Mesenchymal stem cell (in vitro differentiated cells and primary cell): ENCODE measurements at regions not wholly inside any gene's neighbourhood (a gene's known extent, or its start where the extent isn't known, plus 50 kb on each side); places are given as distances from the start of the nearest gene placed in this dataset.
"Not testable (repeated sequence)": the region's sequence is repeated elsewhere in the genome, so short reads cannot be mapped to it uniquely, and the experiment has no call there.

ENCODE experiments used
- DNase-seq: peaks from one replicate; pipeline ENCODE4 v3.0.0-alpha.2; 2013
- H2AFZ ChIP-seq: one replicate; pipeline ENCODE4 v1.6.1; 2013; ENCODE audit warnings: low read depth, mild to moderate bottlenecking, control low read depth, inconsistent platforms, low read length, moderate library complexity
- H2AK5ac ChIP-seq: 2 replicates; pipeline ENCODE4 v1.6.1; 2013; ENCODE audit warnings: low read length, moderate library complexity, mild to moderate bottlenecking, inconsistent platforms; ENCODE audit not compliant: severe bottlenecking
- H2BK120ac ChIP-seq: one replicate; pipeline ENCODE4 v1.6.1; 2013; ENCODE audit warnings: low read depth, mild to moderate bottlenecking, inconsistent platforms, low read length, moderate library complexity
- H2BK12ac ChIP-seq, 2 experiments: one replicate each; pipeline ENCODE4 v1.6.1; 2013; ENCODE audit warnings: inconsistent platforms in 2 of 2, low read length in 2 of 2, mild to moderate bottlenecking in 2 of 2, moderate library complexity in 2 of 2, control low read depth in 1 of 2
- H2BK15ac ChIP-seq: one replicate; pipeline ENCODE4 v1.6.1; 2013; ENCODE audit warnings: mild to moderate bottlenecking, low read depth, inconsistent platforms; ENCODE audit not compliant: poor library complexity, severe bottlenecking
- H2BK5ac ChIP-seq: 2 replicates; pipeline ENCODE4 v1.6.1; 2013; ENCODE audit warnings: low read depth, mild to moderate bottlenecking, low read length, control low read depth, inconsistent platforms; ENCODE audit not compliant: poor library complexity, severe bottlenecking
- H3K14ac ChIP-seq, 2 experiments: one replicate each; pipeline ENCODE4 v1.6.1; 2013; ENCODE audit warnings: inconsistent platforms in 2 of 2, low read length in 2 of 2, control low read depth in 1 of 2, mild to moderate bottlenecking in 1 of 2, moderate library complexity in 1 of 2
- H3K18ac ChIP-seq, 2 experiments: one replicate each; pipeline ENCODE4 v1.6.1; 2013; ENCODE audit warnings: inconsistent platforms in 2 of 2, low read length in 2 of 2, control low read depth in 1 of 2, low read depth in 1 of 2, mild to moderate bottlenecking in 1 of 2
- H3K23ac ChIP-seq, 2 experiments: one replicate each; pipeline ENCODE4 v1.6.1; 2013; ENCODE audit warnings: inconsistent platforms in 2 of 2, low read length in 2 of 2, mild to moderate bottlenecking in 2 of 2, moderate library complexity in 2 of 2, control low read depth in 1 of 2
- H3K27ac ChIP-seq: 2 replicates; pipeline ENCODE4 v1.5.1; 2013; ENCODE audit warnings: mild to moderate bottlenecking, moderate library complexity, low read length, control low read depth, inconsistent platforms; ENCODE audit not compliant: poor library complexity, severe bottlenecking
- H3K27me3 ChIP-seq, 2 experiments: 2 replicates each; pipeline versions ENCODE4 v1.6.1 to v1.7.0; 2013; ENCODE audit warnings: low read length in 2 of 2, mild to moderate bottlenecking in 2 of 2, moderate library complexity in 2 of 2, control low read depth in 1 of 2, inconsistent platforms in 1 of 2; ENCODE audit not compliant: control insufficient read depth in 1 of 2, insufficient read depth in 1 of 2
- H3K36me3 ChIP-seq, 2 experiments: 2 replicates each; pipeline versions ENCODE4 v1.6.1 to v1.7.0; 2013; ENCODE audit warnings: low read length in 2 of 2, control low read depth in 1 of 2, inconsistent platforms in 1 of 2, low read depth in 1 of 2, mild to moderate bottlenecking in 1 of 2; ENCODE audit not compliant: insufficient read depth in 2 of 2, control insufficient read depth in 1 of 2
- H3K4ac ChIP-seq, 2 experiments: one replicate each; pipeline ENCODE4 v1.6.1; 2013; ENCODE audit warnings: inconsistent platforms in 2 of 2, low read length in 2 of 2, mild to moderate bottlenecking in 2 of 2, moderate library complexity in 2 of 2, control low read depth in 1 of 2, low read depth in 1 of 2
- H3K4me1 ChIP-seq: 2 replicates; pipeline ENCODE4 v1.6.1; 2013; ENCODE audit warnings: low read depth, low read length, control low read depth; ENCODE audit not compliant: control insufficient read depth, insufficient read depth
- H3K4me2 ChIP-seq: 2 replicates; pipeline ENCODE4 v1.6.1; 2013; ENCODE audit warnings: low read length, mild to moderate bottlenecking, inconsistent platforms; ENCODE audit not compliant: poor library complexity, severe bottlenecking
- H3K4me3 ChIP-seq, 2 experiments: 2 replicates each; pipeline versions ENCODE4 v1.5.1 to v1.7.0; 2013; ENCODE audit warnings: low read length in 2 of 2, mild to moderate bottlenecking in 2 of 2, control low read depth in 1 of 2, low read depth in 1 of 2; ENCODE audit not compliant: insufficient read depth in 1 of 2
- H3K79me1 ChIP-seq: replicated peaks from 2 replicates; pipeline ENCODE4 v1.6.1; 2013; ENCODE audit warnings: mild to moderate bottlenecking, control low read depth, low read length, inconsistent platforms; ENCODE audit not compliant: poor library complexity, severe bottlenecking
- H3K9ac ChIP-seq: 2 replicates; pipeline ENCODE4 v1.7.0; 2013; ENCODE audit warnings: mild to moderate bottlenecking, low read length, moderate library complexity
- H3K9me3 ChIP-seq: 2 replicates; pipeline ENCODE4 v1.7.0; 2013; ENCODE audit warnings: mild to moderate bottlenecking, low read length; ENCODE audit not compliant: control insufficient read depth
- H4K8ac ChIP-seq: one replicate; pipeline ENCODE4 v1.6.1; 2013; ENCODE audit warnings: inconsistent platforms, mild to moderate bottlenecking, low read length, moderate library complexity
- H4K91ac ChIP-seq: one replicate; pipeline ENCODE4 v1.6.1; 2013; ENCODE audit warnings: mild to moderate bottlenecking, low read length, inconsistent platforms
- WGBS: methylation state at CpG from one replicate; pipeline ENCODE4 v1.1.7; 2013; ENCODE audit warnings: mixed read lengths; 5-methylcytosine and 5-hydroxymethylcytosine counted together

GRCh38 chr2:107743274-107743673 lies 83.4 kb upstream of the RGPD4 start:
- Histone ChIP-seq H3K9me3 (no peaks in the 10 kb centered on the region), H3K36me3 (no peaks in the 10 kb centered on the region), H2BK15ac (no peak overlapping the region), H3K27me3 (no peaks in the 10 kb centered on the region), H3K4me2 (no peak overlapping the region), H3K14ac (no peak overlapping the region), H2AFZ (no peak overlapping the region), H2BK12ac (no peak overlapping the region), H2AK5ac (no peak overlapping the region), H3K4me1 (peaks cover 1% of the 10 kb centered on the region), H3K79me1 (no peaks in the 10 kb centered on the region), H3K9ac (no peak overlapping the region), H3K4me3 (no peak overlapping the region), H3K18ac (no peak overlapping the region), H2BK120ac (no peak overlapping the region), H4K91ac (no peak overlapping the region), H3K27ac (no peak overlapping the region), H3K4ac (no peak overlapping the region), H2BK5ac (no peak overlapping the region), H4K8ac (no peak overlapping the region), H3K23ac (no peak overlapping the region)
- DNase-seq, result no peak
- WGBS, result 87% methylated on average over 3 of the region's 5 CpGs

GRCh38 chr2:107745100-107745499 lies 81.6 kb upstream of the RGPD4 start:
- no peak overlapping the region for H3K27ac ChIP-seq
- no peak overlapping the region for H3K4ac ChIP-seq
- no peak overlapping the region for H2BK12ac ChIP-seq
- H2BK5ac ChIP-seq, result no peak overlapping the region
- H3K4me2 ChIP-seq, result no peak overlapping the region
- H2AK5ac ChIP-seq, result no peak overlapping the region
- no peak overlapping the region for H3K9ac ChIP-seq
- no peak overlapping the region for H3K14ac ChIP-seq
- peaks cover 1% of the 10 kb centered on the region for H3K4me1 ChIP-seq
- no peaks in the 10 kb centered on the region for H3K79me1 ChIP-seq
- no peak overlapping the region for H2AFZ ChIP-seq
- H3K9me3 ChIP-seq, result no peaks in the 10 kb centered on the region
- no peak overlapping the region for H3K4me3 ChIP-seq
- no peak for DNase-seq
- no peak overlapping the region for H3K23ac ChIP-seq
- H4K91ac ChIP-seq, result no peak overlapping the region
- H3K36me3 ChIP-seq, result no peaks in the 10 kb centered on the region
- H3K27me3 ChIP-seq, result no peaks in the 10 kb centered on the region
- 82% methylated on average over 3 of the region's 3 CpGs for WGBS
- H3K18ac ChIP-seq, result no peak overlapping the region
- H2BK15ac ChIP-seq, result no peak overlapping the region
- H2BK120ac ChIP-seq, result no peak overlapping the region
- H4K8ac ChIP-seq, result no peak overlapping the region

GRCh38 chr2:107746552-107747198 lies 80.0 kb upstream of the RGPD4 start:
- not testable (repeated sequence) for H3K23ac ChIP-seq, H2AFZ ChIP-seq, H3K4me2 ChIP-seq, H3K36me3 ChIP-seq, H3K4ac ChIP-seq, DNase-seq, H2AK5ac ChIP-seq, H2BK120ac ChIP-seq, H3K4me3 ChIP-seq, H3K18ac ChIP-seq, H2BK5ac ChIP-seq, H2BK12ac ChIP-seq, H3K4me1 ChIP-seq, H4K91ac ChIP-seq, H2BK15ac ChIP-seq, H3K9ac ChIP-seq, H3K9me3 ChIP-seq, H4K8ac ChIP-seq, H3K79me1 ChIP-seq, H3K27ac ChIP-seq, H3K14ac ChIP-seq, H3K27me3 ChIP-seq
- 85% methylated on average over 11 of the region's 13 CpGs for WGBS

GRCh38 chr2:107747199-107747963 lies 79.3 kb upstream of the RGPD4 start:
- not testable (repeated sequence) for H4K8ac ChIP-seq, H3K4me2 ChIP-seq, H3K9me3 ChIP-seq, H3K36me3 ChIP-seq, H3K27me3 ChIP-seq, H4K91ac ChIP-seq, H3K79me1 ChIP-seq, H2BK15ac ChIP-seq, H3K23ac ChIP-seq, DNase-seq, H3K4me1 ChIP-seq, H3K14ac ChIP-seq, H3K27ac ChIP-seq, H2AFZ ChIP-seq, H2BK120ac ChIP-seq, H3K4ac ChIP-seq, H2AK5ac ChIP-seq, H3K18ac ChIP-seq, H2BK5ac ChIP-seq, H2BK12ac ChIP-seq, H3K4me3 ChIP-seq, H3K9ac ChIP-seq
- 96% methylated on average over 29 of the region's 51 CpGs for WGBS
